GM11168 (cell line): ENCODE measurements at regions not wholly inside any gene's neighbourhood (a gene's known extent, or its start where the extent isn't known, plus 50 kb on each side); places are given as distances from the start of the nearest gene placed in this dataset.

Source experiments
- in situ Hi-C: fragments of 300-500 bp; cut with MboI; formaldehyde crosslinking; loops from one replicate; pipeline ENCODE4 v1.12.0; 2022; ENCODE audit warnings: low sequenced_read_pairs; ENCODE audit not compliant: unreplicated experiment

DNA sequence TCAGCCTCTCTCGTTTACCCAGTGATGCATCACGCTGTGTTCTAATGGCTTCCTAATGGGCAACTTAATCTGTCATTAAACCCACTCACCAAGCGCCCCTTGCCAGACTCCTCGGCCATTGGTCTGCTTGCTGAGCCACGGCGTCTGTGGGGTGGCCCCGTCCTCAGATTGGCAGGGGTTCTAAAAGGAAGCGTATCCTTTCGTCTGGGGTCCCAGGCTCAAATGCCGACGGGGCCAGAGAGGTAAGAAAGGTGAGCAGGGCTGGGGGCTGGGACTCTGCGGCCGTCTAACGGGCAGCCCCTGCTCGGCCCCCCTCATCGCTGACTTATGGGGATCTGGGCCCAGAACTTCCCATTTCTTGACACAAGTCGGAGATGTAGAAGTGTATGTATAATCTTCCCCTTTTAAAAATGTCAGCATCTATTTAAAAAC lies 315.1 kb upstream of the PROK2 start:
- in situ Hi-C loops, result no loop called here

DNA sequence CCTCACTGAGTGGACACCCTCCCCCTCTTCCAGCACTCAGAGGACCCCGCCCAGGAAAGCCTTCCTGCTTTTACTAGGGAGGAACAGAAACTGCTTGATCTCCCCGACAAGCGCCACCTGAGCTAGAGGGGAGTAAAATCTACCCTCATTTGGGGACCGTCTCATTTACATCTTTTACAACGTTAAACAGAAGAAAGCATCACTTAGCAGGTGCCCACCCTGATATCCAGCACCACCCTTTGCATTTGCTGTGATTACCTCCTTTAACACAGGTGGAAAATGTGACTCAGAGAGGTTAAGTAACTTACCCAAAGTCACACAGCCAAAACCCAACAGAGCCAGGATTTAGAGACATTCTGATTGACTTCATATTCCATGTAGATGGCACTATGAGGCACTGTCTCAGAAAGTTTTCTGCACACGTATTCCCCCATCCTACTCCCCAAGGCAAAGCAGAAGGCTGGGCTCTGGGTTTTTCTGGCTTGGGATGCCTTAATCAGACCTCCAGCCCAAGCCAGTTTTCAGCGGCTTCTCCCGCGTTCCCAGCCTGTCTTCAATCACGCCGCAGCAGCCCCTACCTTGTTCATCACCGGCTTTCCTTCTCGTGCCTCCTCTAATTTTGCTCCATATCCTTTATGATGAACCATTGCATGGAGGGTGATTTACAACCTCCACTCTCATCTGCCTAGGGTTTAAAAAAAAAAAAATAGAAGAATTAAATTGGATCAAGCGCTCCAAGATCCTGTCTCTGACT lies 314.6 kb upstream of the PROK2 start:
- in situ Hi-C loops, result loop anchor here (5.0 to 25.0 kb wide), 3 partner anchors 163 to 988 kb away; no protein-coding TSS in a partner anchor

DNA sequence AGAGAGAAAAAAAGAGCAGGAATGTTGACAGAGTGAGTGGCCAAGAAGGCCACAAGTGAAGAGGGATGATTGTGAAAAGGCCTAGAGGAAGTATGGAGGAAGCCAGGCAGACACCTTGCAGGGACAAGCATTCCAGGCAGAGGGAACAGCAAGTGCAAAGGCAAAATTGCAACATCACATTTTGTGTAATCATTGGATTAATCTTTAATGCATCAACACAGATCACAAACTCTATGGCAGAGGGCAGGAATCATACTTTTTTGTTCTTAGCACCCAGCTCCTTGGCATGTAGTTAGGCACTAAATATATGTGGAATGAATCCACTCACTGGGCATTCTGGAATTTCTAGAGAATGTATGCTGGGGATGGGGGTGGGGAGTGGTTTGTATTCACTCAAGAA lies 312.1 kb upstream of the PROK2 start:
- in situ Hi-C loops, result loop anchor here (5.0 to 25.0 kb wide), 3 partner anchors 165 to 990 kb away; no protein-coding TSS in a partner anchor

DNA sequence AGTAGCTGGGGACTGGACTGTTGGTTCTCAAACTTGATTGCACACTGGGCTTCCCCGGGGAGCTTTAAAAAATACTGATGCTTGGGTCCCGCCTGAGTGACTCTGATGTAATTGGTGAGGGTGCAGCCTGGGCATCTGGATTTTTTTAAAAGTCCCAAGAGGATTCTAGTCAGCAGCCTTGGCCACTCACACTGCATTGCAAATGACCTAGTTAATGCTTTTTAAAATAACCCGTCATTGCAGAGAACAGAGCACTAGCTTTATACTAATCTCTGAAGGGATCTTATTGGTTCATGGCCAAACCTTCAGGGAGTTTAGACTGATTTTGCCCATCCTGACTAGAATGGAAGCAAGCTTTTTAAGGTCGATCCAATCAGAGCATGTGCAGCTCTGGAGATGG lies 310.6 kb upstream of the PROK2 start:
- in situ Hi-C loops, result loop anchor here (5.0 to 25.0 kb wide), 3 partner anchors 167 to 992 kb away; no protein-coding TSS in a partner anchor

DNA sequence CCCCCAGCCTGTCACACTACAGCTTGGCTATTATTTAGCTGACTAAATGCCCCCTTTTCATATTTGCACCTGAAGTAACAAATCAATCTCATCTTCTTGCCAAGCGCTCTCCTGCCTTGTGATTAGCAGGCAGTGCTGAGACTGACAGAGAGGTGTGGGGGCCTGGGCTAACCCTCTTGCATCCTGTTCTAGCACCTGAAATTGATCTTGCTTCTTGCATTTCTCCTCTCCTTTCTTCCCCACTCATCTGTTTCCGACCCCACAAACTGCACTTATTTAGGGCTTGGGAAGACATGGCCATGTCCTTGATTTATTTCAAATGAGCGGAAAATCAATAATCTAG lies 309.0 kb upstream of the PROK2 start:
- in situ Hi-C loops, result loop anchor here (25.0 kb wide), 2 partner anchors 382 to 993 kb away; no protein-coding TSS in a partner anchor

DNA sequence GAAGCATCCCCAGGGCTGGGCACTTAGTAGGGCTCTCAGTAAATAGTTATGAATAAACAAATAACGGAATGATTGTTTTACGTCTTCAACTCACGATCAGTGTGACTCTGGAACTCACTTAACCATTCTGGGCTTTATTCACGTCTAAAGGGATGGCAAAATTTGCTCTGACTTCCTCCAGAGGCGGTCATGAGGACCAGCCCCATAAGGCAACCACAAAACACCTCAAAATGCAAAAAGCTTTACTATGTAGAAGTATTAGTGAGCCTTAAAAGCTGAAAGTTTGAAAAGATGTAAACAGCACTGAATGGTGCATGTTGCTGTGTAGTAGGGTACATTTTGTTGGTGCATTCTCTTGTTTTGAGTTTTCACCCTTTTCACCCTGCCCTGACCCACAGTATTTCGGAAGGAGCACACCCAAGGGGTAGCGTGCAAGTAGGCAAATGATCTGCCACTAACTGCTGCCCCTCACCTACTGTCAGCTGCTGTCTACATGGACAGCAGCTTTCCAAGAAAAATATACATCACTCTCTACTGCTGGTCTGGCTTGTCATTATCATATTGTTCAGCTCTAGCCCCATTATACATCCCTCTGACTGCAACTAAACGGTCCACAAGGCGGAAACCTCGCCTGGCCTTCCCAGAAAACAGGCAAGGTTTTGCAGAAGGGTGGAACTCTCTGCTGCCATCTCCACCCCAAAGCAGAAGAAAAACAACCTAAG lies 308.5 kb upstream of the PROK2 start:
- in situ Hi-C loops, result loop anchor here (25.0 kb wide), 2 partner anchors 381 to 994 kb away; no protein-coding TSS in a partner anchor

DNA sequence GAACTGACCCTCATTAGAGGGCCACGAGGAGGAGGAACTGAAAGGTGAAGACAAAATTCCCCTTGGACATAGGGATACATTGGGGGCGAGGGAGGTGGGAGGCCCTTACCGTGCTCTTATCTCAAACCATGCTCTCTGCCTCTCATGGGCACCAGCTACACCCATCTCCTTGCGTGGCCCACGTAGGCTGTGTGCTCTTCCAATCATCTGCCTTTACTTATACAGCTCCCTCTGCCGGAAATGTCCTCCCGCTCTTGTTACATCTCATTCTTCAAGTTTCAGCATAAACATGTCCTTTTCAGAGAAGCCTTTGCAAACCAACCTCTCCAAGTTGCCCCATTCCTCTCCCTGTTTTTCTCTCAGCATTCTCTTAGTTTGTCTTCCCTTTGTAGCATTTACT lies 307.8 kb upstream of the PROK2 start:
- in situ Hi-C loops, result loop anchor here (25.0 kb wide), 2 partner anchors 380 to 995 kb away; no protein-coding TSS in a partner anchor

DNA sequence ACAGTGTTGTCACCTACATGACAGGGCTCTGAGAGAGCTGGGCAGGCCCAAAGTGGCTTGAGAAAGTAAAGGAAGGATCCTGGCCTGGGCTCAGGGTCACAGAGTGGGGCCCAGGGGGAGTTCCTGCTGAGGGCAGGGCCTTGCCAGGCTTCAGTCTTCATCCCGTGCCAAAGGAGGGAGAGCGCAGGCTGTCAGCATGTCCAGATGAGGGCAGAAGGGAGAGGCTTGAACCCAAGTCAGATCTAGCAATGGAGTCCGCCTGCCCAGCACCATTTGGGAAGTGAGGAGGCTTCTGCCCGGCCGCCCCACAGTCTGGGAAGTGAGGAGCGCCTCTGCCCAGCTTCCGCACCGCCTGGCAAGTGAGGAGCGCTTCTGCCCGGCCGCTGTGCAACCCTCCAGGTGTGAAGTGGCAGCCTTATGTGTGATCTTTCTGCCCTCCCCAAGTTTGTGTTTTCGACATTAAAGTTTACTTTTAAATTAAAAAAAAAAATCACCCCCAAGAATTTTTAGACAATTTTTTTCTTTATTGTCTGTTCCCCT lies 303.6 kb upstream of the PROK2 start:
- in situ Hi-C loops, result loop anchor here (5.0 to 25.0 kb wide), 4 partner anchors 106 to 999 kb away; no protein-coding TSS in a partner anchor

DNA sequence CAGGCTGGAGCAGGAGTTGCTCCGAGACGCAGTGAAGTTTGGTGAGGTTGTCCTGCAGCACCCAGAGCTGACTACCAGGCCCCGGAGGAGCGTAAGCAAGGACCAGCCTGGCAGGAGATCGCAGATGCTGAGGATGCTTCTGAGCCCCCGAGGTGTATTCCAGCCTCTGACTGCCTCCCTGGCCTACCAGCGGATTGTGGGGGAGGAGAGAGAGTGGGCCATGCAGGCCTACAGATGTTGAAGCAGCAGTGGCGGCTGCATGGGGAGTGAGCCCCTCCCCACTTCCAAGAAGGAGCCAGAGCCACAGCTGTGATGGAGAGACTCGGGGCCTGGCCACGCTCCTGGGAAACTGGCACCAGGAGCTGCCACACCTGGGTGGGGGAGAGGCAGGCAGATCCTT lies 302.5 kb upstream of the PROK2 start:
- in situ Hi-C loops, result loop anchor here (5.0 to 25.0 kb wide), 4 partner anchors 105 to 1000 kb away; no protein-coding TSS in a partner anchor

DNA sequence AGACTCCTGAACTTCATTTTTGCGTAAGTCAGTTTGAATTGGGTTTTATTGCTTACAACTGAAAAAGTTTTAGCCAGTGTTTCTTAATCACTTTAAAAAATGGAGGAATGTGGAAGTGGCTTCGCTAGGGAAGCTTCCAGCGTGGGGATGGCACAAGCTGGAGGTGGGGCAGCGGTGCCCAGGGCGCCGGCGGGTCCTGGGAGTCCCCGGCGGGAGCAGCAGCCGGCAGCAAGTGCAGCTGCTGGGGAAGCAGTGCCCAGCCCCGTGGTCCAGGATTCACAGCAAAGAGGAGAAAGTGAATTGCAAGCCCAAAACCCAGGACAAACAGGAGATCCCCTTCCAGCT lies 301.8 kb upstream of the PROK2 start:
- in situ Hi-C loops, result loop anchor here (5.0 to 25.0 kb wide), 4 partner anchors 104 to 1001 kb away; no protein-coding TSS in a partner anchor

DNA sequence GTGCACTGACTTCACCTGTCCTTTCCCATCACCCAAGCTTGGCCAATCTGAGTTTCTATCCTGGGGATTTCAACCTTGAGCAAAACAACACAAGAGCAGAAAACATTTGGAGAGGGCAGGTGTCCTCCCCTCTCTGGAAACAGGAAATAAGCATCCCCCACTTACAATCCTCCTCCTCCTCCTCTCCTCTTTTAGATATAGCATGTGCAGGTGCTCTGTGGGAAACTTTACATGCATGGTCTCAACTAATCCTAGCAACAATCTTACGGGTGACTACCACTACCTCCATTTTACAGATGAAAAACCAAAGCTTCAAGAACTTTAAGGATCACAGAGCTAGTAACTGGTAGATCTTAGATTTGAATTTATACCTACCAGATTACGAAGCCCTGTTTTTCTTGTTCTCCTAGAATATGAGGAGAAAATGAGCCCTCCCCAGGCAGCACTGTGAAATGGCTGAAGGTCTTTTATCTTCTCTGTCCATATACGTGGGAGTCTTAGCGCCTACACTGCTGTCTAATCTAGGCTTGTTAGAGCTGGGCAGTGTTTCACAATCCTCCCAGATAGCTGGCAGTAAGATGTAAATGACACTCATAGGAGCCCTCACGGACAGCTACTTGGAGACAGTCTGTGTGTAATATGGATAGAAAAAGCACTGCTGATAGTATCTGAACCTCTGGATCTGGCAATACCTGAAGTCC lies 301.2 kb upstream of the PROK2 start:
- in situ Hi-C loops, result loop anchor here (5.0 to 25.0 kb wide), 4 partner anchors 104 to 1001 kb away; no protein-coding TSS in a partner anchor

DNA sequence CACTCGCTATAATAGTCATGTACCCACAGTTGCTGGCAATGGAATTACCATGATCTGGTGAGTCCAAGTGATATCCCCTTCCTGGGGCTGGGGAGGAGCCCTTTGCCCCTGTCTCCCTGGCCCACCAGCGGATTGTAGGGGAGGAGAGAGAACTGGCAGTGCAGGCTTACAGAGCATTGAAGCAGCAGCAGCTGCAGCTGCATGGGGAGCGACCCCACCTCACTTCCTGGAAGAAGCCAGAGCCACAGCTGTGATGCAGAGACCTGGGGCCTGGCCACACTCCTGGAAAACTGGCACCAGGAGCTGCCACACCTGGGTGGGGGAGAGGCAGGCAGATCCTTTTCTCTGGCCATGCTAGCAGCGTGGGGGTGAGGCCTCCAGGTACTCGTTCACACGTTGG lies 300.1 kb upstream of the PROK2 start:
- in situ Hi-C loops, result loop anchor here (5.0 to 25.0 kb wide), 4 partner anchors 103 to 1002 kb away; no protein-coding TSS in a partner anchor

DNA sequence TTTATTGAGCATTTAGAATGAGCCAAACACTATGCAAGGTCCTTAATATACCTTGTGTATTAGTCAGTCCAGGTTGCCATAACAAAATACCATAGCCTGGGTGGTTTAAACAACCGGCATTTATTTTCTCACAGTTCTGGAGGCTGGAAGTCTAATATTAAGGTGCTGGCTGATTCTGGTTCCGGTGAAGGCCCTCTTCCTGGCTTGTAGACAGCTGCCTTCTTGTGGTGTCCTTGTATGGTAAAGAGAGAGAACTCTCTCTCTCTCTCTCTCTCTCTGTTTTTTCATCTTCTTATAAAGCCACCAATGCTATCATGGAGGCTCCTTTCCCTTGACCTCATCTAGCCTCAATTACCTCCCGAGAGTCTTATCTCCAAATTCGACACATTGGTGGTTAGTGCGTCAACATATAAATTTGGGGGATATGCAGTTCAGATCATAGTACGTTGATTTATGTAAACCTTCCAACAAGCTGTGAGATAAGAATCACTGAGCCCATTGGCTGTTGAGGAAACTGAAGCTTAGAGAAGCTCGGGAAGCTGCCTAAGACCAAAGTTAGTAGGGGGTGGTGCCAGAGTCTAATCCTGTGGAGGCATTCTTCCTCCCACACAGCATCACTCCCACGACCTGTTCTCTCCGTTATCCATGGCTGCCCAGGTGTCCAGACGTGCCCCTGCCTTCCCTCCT lies 298.0 kb upstream of the PROK2 start:
- in situ Hi-C loops, result loop anchor here (10.0 to 25.0 kb wide), 3 partner anchors 371 to 1004 kb away; no protein-coding TSS in a partner anchor

DNA sequence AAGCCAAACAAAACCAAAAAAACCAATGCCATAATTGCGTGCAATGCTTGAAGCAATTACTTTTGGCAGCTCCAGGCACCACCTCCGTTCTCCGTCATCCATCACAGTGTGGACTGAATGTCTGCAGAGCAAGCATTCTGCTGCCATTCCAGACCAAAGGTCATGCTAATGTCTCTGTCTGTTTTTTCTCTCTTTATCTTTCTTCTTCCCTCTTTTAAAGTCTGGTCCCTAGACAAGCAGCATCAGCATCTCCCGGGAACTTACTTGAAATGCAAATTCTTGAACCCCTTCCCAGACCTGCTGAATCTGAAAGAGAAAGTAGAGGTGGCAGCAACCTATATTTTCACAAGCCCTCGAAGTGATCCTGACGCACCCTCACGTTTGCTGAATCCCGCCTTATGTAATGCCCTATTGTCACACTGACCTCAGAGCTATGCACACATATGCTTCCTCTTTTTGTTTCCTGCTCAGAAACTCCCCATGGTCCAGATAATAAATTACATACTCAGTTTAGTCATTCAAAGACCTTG lies 297.3 kb upstream of the PROK2 start:
- in situ Hi-C loops, result loop anchor here (10.0 to 25.0 kb wide), 3 partner anchors 370 to 1005 kb away; no protein-coding TSS in a partner anchor

DNA sequence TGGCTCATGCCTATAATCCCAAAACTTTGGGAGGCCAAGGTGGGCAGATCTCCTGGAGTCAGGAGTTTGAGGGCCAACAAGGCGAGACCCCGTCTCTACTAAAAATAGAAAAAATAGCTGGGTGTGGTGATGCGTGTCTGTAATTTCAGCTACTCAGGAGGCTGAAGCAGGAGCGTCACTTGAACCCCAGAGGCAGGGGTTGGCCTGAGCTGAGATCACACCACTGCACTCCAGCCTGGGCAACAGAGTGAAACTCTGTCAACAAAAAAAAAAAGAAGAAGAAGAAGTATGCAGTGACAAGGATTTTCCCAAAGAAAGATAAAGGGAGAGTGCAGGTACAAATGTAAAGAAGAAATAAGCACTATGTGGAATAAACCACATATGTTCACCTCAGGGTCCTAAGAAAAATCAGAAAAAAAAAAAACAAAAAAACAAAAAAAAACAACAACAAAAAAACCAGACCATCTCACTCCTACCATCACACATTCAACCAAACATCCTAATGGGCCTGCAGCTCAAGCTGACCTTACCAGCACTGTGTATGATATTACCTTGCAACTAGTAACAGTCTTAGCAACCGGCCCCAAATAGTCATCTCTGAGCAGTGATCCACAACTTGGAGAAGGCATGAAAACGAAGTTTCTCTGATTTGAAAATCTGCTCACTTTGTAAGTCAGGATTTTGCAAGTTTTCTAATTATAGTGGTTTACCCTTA lies 296.7 kb upstream of the PROK2 start:
- in situ Hi-C loops, result loop anchor here (10.0 to 25.0 kb wide), 3 partner anchors 369 to 1006 kb away; no protein-coding TSS in a partner anchor

DNA sequence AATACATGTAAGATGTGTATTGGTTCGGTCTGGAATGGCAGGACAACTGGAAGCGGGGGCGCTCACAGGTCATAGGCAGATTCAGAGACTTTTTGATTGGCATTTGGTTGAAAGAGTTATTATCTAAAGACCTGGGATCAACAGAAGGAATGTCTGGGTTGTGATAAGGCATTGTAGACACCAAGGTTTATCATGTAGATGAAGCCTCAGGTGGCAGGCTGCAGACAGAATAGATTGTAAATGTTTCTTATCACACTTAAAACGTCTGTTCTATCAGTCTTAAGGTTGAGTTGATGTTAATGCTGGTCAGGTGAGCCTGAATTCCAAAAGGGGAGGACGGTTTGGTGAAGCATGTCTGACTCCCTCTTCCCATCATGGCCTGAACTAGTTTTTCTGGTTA lies 295.9 kb upstream of the PROK2 start:
- in situ Hi-C loops, result loop anchor here (10.0 to 25.0 kb wide), 3 partner anchors 368 to 1007 kb away; no protein-coding TSS in a partner anchor

DNA sequence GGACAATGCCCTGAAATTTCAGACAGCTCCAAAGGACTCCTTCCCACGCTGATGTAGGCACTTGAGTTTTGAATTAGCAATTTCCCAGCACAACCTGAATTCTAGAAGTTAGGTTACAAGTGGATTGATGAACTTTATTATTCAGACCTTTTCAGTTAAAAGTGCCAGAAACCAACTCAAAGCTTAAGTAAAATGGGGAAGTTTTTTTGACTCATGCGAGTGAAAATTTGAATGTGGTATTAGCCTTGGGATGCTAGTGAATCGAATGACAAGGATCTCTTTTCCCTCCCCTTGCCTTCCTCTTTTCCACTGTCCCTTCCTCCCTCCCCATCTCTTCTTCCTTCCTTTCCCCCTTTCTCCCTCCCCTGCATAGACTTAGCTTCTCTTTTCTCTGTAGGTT lies 295.1 kb upstream of the PROK2 start:
- in situ Hi-C loops, result loop anchor here (10.0 to 25.0 kb wide), 3 partner anchors 368 to 1007 kb away; no protein-coding TSS in a partner anchor

DNA sequence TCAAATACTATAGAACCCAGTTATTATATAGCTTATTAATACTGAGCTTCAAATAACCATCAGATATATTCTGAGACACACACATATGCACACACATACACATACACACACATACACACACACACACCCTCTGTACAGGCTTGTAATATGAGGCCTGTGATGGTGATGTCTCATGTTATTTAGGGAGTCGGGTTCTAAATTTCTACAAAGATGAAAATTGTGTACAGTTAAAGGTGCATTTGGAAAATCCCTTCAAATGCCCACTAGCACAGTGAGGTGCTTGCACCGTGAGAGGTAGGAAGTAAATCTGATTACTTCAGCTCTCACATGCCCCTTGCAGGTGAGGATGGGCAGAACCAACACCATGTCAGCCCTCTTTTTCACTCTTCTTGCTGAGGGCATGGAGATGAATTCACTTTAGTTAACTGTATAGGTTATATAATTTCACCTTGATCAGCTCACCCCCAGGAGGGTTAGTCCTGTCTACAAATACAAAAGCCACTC lies 294.5 kb upstream of the PROK2 start:
- in situ Hi-C loops, result loop anchor here (25.0 kb wide), 2 partner anchors 367 to 1008 kb away; no protein-coding TSS in a partner anchor
